ENCODE measurements at regions not wholly inside any gene's neighbourhood (a gene's known extent, or its start where the extent isn't known, plus 50 kb on each side); places are given as distances from the start of the nearest gene placed in this dataset.

- no peak overlapping the region for H3K27ac ChIP-seq (ENCODE audit: low read length)
- ATAC-seq, result no peak
- ChIA-PET POLR2A (no interaction called here), CTCF (no interaction called here)
- DNase-seq (ENCODE audit: low read depth, low spot score), result no peak
- H3K4me1 ChIP-seq (ENCODE audit: control insufficient read depth, insufficient read depth, low read length), result no peaks in the 10 kb centered on the region
- no peaks in the 10 kb centered on the region for H3K36me3 ChIP-seq (ENCODE audit: control insufficient read depth, insufficient read depth, low read length)
- H3K27me3 ChIP-seq (ENCODE audit: control insufficient read depth, insufficient read depth, low read length), result no peaks in the 10 kb centered on the region
- BruUV-seq (replicated peaks), result no TSS peak
- no peak overlapping the region for H3K4me3 ChIP-seq (ENCODE audit: low read depth in 2 of 2, low read length in 2 of 2)
- TF ChIP-seq SIN3A (IDR thresholded peaks at IDR 0.05; ENCODE audit: borderline replicate concordance, insufficient read depth, low read depth, low read length), result no peak
- TF ChIP-seq, protein P1, sequence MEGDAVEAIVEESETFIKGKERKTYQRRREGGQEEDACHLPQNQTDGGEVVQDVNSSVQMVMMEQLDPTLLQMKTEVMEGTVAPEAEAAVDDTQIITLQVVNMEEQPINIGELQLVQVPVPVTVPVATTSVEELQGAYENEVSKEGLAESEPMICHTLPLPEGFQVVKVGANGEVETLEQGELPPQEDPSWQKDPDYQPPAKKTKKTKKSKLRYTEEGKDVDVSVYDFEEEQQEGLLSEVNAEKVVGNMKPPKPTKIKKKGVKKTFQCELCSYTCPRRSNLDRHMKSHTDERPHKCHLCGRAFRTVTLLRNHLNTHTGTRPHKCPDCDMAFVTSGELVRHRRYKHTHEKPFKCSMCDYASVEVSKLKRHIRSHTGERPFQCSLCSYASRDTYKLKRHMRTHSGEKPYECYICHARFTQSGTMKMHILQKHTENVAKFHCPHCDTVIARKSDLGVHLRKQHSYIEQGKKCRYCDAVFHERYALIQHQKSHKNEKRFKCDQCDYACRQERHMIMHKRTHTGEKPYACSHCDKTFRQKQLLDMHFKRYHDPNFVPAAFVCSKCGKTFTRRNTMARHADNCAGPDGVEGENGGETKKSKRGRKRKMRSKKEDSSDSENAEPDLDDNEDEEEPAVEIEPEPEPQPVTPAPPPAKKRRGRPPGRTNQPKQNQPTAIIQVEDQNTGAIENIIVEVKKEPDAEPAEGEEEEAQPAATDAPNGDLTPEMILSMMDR (IDR thresholded peaks at IDR 0.05), result no peak
- no peak for TF ChIP-seq TCF7L2 (IDR thresholded peaks at IDR 0.05; ENCODE audit: low read depth, low read length)
- TF ChIP-seq POLR2AphosphoS5 (IDR thresholded peaks at IDR 0.05; ENCODE audit: low read depth, low read length), result no peak
- no peak for TF ChIP-seq REST (IDR thresholded peaks at IDR 0.05; ENCODE audit: insufficient read depth in 1 of 2, low read depth in 2 of 2, low read length in 1 of 2)
- intact Hi-C loops (cut with micrococcal nuclease; ENCODE audit: unreplicated experiment) (no loop called here), in situ Hi-C loops (cut with HindIII; ENCODE audit: low pct_unique_long_range_greater_than_20kb, low sequenced_read_pairs) (no loop called here)
- no peaks in the 10 kb centered on the region for H3K9me3 ChIP-seq (ENCODE audit: control insufficient read depth, insufficient read depth, low read depth, low read length)
Measured at GRCh38 chr13:30119476-30119875, 187.9 kb downstream of the KATNAL1 start.

- Histone ChIP-seq H3K27me3 (ENCODE audit: control insufficient read depth, insufficient read depth, low read length) (no peaks in the 10 kb centered on the region), H3K36me3 (ENCODE audit: control insufficient read depth, insufficient read depth, low read length) (no peaks in the 10 kb centered on the region), H3K27ac (ENCODE audit: low read length) (no peak overlapping the region), H3K4me3 (ENCODE audit: low read depth in 2 of 2, low read length in 2 of 2) (no peak overlapping the region), H3K4me1 (ENCODE audit: control insufficient read depth, insufficient read depth, low read length) (peaks cover 3% of the 10 kb centered on the region), H3K9me3 (ENCODE audit: control insufficient read depth, insufficient read depth, low read depth, low read length) (no peaks in the 10 kb centered on the region)
- in situ Hi-C loops (cut with HindIII; ENCODE audit: low pct_unique_long_range_greater_than_20kb, low sequenced_read_pairs) (no loop called here), intact Hi-C loops (cut with micrococcal nuclease; ENCODE audit: unreplicated experiment) (no loop called here)
- BruUV-seq (replicated peaks), result no TSS peak
- no peak for TF ChIP-seq TCF7L2 (IDR thresholded peaks at IDR 0.05; ENCODE audit: low read depth, low read length)
- no peak for TF ChIP-seq SIN3A (IDR thresholded peaks at IDR 0.05; ENCODE audit: borderline replicate concordance, insufficient read depth, low read depth, low read length)
- no peak for TF ChIP-seq REST (IDR thresholded peaks at IDR 0.05; ENCODE audit: insufficient read depth in 1 of 2, low read depth in 2 of 2, low read length in 1 of 2)
- TF ChIP-seq, protein P1 (IDR thresholded peaks at IDR 0.05), result no peak
- TF ChIP-seq POLR2AphosphoS5 (IDR thresholded peaks at IDR 0.05; ENCODE audit: low read depth, low read length), result no peak
- ChIA-PET POLR2A (no interaction called here), CTCF (interaction anchor here (1.1 kb wide), 1 partner anchor 345 kb away, joined by 4 read pairs; no protein-coding TSS in a partner anchor)
- ATAC-seq, result no peak
- DNase-seq (ENCODE audit: low read depth, low spot score), result no peak
Measured at GRCh38 chr13:30116379-30116778, 191.0 kb downstream of the KATNAL1 start.
